HepG2 (cell line): ENCODE measurements at regions not wholly inside any gene's neighbourhood (a gene's known extent, or its start where the extent isn't known, plus 50 kb on each side); places are given as distances from the start of the nearest gene placed in this dataset.
A peak's percentile ranks its signal among the peaks of the same experiment; 100 is the strongest.

Experiments used
- ARID4A ChIP-seq: sonication (generic); formaldehyde crosslinking; IDR thresholded peaks from 2 replicates; pipeline ENCODE4 v1.5.0; 2020; ENCODE audit warnings: mild to moderate bottlenecking, missing genetic modification reagents, borderline replicate concordance
- HIVEP1 ChIP-seq: sonication (generic); formaldehyde crosslinking; IDR thresholded peaks from 2 replicates; pipeline ENCODE4 v1.4.0; 2020; ENCODE audit warnings: mild to moderate bottlenecking, missing genetic modification reagents
- HNF1A ChIP-seq, 2 experiments: sonication (generic) in 1 of 2; formaldehyde crosslinking in 1 of 2; IDR thresholded peaks; 2 replicates each; pipeline versions ENCODE4 v1.4.0 to v1.6.1; 2016 to 2020; ENCODE audit warnings: borderline replicate concordance in 1 of 2, low read depth in 1 of 2, mild to moderate bottlenecking in 1 of 2, missing genetic modification reagents in 1 of 2
- KLF9 ChIP-seq: IDR thresholded peaks from 2 replicates; pipeline ENCODE4 v1.6.1; 2016; ENCODE audit warnings: low read depth
- MIXL1 ChIP-seq: IDR thresholded peaks from 2 replicates; pipeline ENCODE4 v1.6.1; 2016
- NBN ChIP-seq: fragments of 450-650 bp; conservative IDR thresholded peaks from 2 replicates; pipeline ENCODE4 v1.6.1; 2017
- NFKBIZ ChIP-seq: IDR thresholded peaks from 2 replicates; pipeline ENCODE4 v1.6.1; 2018; ENCODE audit warnings: missing genetic modification reagents, missing compliant biosample characterization
- NR2F6 ChIP-seq, 2 experiments: IDR thresholded peaks; 2 replicates each; pipeline ENCODE4 v1.6.1; 2016; ENCODE audit warnings: antibody characterized with exemption in 1 of 2, mild to moderate bottlenecking in 1 of 2
- PITX1 ChIP-seq: sonication (generic); formaldehyde crosslinking; IDR thresholded peaks from 2 replicates; pipeline ENCODE4 v1.5.1; 2020; ENCODE audit warnings: mild to moderate bottlenecking, missing genetic modification reagents
- RARG ChIP-seq: sonication (generic); formaldehyde crosslinking; IDR thresholded peaks from 2 replicates; pipeline ENCODE4 v1.4.0; 2020; ENCODE audit warnings: low read depth, mild to moderate bottlenecking, missing genetic modification reagents
- TSC22D2 ChIP-seq: sonication (generic); formaldehyde crosslinking; IDR thresholded peaks from 2 replicates; pipeline ENCODE4 v1.5.1; 2020; ENCODE audit warnings: missing genetic modification reagents, mild to moderate bottlenecking, borderline replicate concordance
- ZBTB14 ChIP-seq: sonication (generic); formaldehyde crosslinking; IDR thresholded peaks from 2 replicates; pipeline ENCODE4 v1.4.0; 2020; ENCODE audit warnings: missing genetic modification reagents
- ZBTB43 ChIP-seq: sonication (generic); formaldehyde crosslinking; conservative IDR thresholded peaks from 2 replicates; pipeline ENCODE4 v1.4.0; 2020; ENCODE audit warnings: missing genetic modification reagents
- ZNF501 ChIP-seq: sonication (generic); formaldehyde crosslinking; IDR thresholded peaks from 2 replicates; pipeline ENCODE4 v1.5.1; 2020; ENCODE audit warnings: mild to moderate bottlenecking, moderate library complexity, missing genetic modification reagents
- ZNF562 ChIP-seq: sonication (generic); formaldehyde crosslinking; IDR thresholded peaks from 2 replicates; pipeline ENCODE4 v1.8.0; 2022; ENCODE audit warnings: missing genetic modification reagents, borderline replicate concordance
- ZNF577 ChIP-seq: sonication (generic); formaldehyde crosslinking; IDR thresholded peaks from 2 replicates; pipeline ENCODE4 v1.4.0; 2020; ENCODE audit warnings: mild to moderate bottlenecking, low read depth, missing genetic modification reagents, borderline replicate concordance
- ZNF713 ChIP-seq: sonication (generic); formaldehyde crosslinking; IDR thresholded peaks from 2 replicates; pipeline ENCODE4 v1.4.0; 2020; ENCODE audit warnings: mild to moderate bottlenecking, missing genetic modification reagents
- ZNF749 ChIP-seq: sonication (generic); formaldehyde crosslinking; IDR thresholded peaks from 2 replicates; pipeline ENCODE4 v1.8.0; 2022; ENCODE audit warnings: mild to moderate bottlenecking, missing genetic modification reagents, moderate library complexity, borderline replicate concordance
- ZNF75D ChIP-seq: sonication (generic); formaldehyde crosslinking; IDR thresholded peaks from 2 replicates; pipeline ENCODE4 v1.8.1; 2023; ENCODE audit warnings: missing genetic modification reagents, mild to moderate bottlenecking, borderline replicate concordance
- ZNF766 ChIP-seq: sonication (generic); formaldehyde crosslinking; IDR thresholded peaks from 2 replicates; pipeline ENCODE4 v1.5.0; 2020; ENCODE audit warnings: missing genetic modification reagents, borderline replicate concordance
- ZNF772 ChIP-seq: sonication (generic); formaldehyde crosslinking; IDR thresholded peaks from 2 replicates; pipeline ENCODE4 v1.5.0; 2020; ENCODE audit warnings: mild to moderate bottlenecking, missing genetic modification reagents

- peak; percentile 29; the same call in 1 of the 2 replicates for TF ChIP-seq MIXL1 (CRISPR knock-in tag)
- TF ChIP-seq ARID4A: 0 out of 2 replicates have a peak, but pooled peaks have one; percentile 29
- no peak for TF ChIP-seq HIVEP1 (CRISPR knock-in tag)
- TF ChIP-seq ZNF75D: no peak
- no peak for TF ChIP-seq NBN
- no peak for TF ChIP-seq ZBTB14 (CRISPR knock-in tag)
- no peak for TF ChIP-seq ZNF766 (CRISPR knock-in tag)
- no peak for TF ChIP-seq RARG
- TF ChIP-seq NFKBIZ (CRISPR knock-in tag): no peak
- TF ChIP-seq ZNF577 (CRISPR knock-in tag): no peak
- TF ChIP-seq TSC22D2 (CRISPR knock-in tag): no peak
- 0 out of 2 replicates have a peak, but pooled peaks have one; percentile 59 for TF ChIP-seq ZBTB43 (CRISPR knock-in tag)
- TF ChIP-seq ZNF501 (CRISPR knock-in tag): no peak
- no peak for TF ChIP-seq ZNF562 (CRISPR knock-in tag)
- TF ChIP-seq ZNF772 (CRISPR knock-in tag): no peak
- TF ChIP-seq HNF1A (IDR thresholded peaks at IDR 0.05; ENCODE audit: low read depth): no peak
- no peak for TF ChIP-seq HNF1A (CRISPR knock-in tag; IDR thresholded peaks at IDR 0.05; ENCODE audit: borderline replicate concordance)
- no peak for TF ChIP-seq NR2F6 (IDR thresholded peaks at IDR 0.05)
- TF ChIP-seq NR2F6 (CRISPR knock-in tag; IDR thresholded peaks at IDR 0.05): 0 out of 2 replicates have a peak, but pooled peaks have one; percentile 5
- no peak for TF ChIP-seq ZNF749 (CRISPR knock-in tag)
- TF ChIP-seq PITX1 (CRISPR knock-in tag): no peak
- TF ChIP-seq ZNF713 (CRISPR knock-in tag): no peak
- TF ChIP-seq KLF9 (CRISPR knock-in tag): no peak
Measured at GRCh38 chr2:74762789-74763188, 71.1 kb upstream of the HK2 start (continued).
